Fibroblast of lung (primary cell): ENCODE measurements at regions not wholly inside any gene's neighbourhood (a gene's known extent, or its start where the extent isn't known, plus 50 kb on each side); places are given as distances from the start of the nearest gene placed in this dataset.
"Not testable (repeated sequence)": the region's sequence is repeated elsewhere in the genome, so short reads cannot be mapped to it uniquely, and the experiment has no call there.

Experiments
- CTCF ChIP-seq, 2 donors: IDR thresholded peaks in 1 of 2; conservative IDR thresholded peaks in 1 of 2; 1 replicate in 1 of 2; 2 replicates in 1 of 2; pipeline ENCODE4 v1.5.1; 2011 to 2012; ENCODE audit warnings: low read length in 2 of 2, control low read depth in 1 of 2, inconsistent platforms in 1 of 2, low read depth in 1 of 2, mild to moderate bottlenecking in 1 of 2
- EZH2 ChIP-seq: IDR thresholded peaks from 2 replicates; pipeline ENCODE4 v1.5.1; 2012; ENCODE audit warnings: low read length, control low read depth, mild to moderate bottlenecking; ENCODE audit errors: missing control alignments

- not testable (repeated sequence) for TF ChIP-seq CTCF (conservative IDR thresholded peaks at IDR 0.05 in 1 of 2, IDR thresholded peaks at IDR 0.05 in 1 of 2; ENCODE audit: low read depth in 1 of 2, low read length in 2 of 2); EZH2
These were observed 115.8 kb downstream of the KBTBD2 start for GRCh38 chr7:32775809-32776208.
